Mesothelial cell of epicardium (in vitro differentiated cells): ENCODE measurements at regions not wholly inside any gene's neighbourhood (a gene's known extent, or its start where the extent isn't known, plus 50 kb on each side); places are given as distances from the start of the nearest gene placed in this dataset.

ENCODE experiments used
- DNase-seq, 2 experiments: peaks; one replicate each; pipeline ENCODE4 v3.0.0; 2021; ENCODE audit warnings: low spot score in 2 of 2; ENCODE audit not compliant: unreplicated experiment in 2 of 2
- H3K27ac Mint-ChIP-seq: 2 replicates; pipeline ENCODE4 v1.8.0; 2021; ENCODE audit warnings: mixed read lengths
- H3K27me3 Mint-ChIP-seq: 2 replicates; pipeline ENCODE4 v1.8.0; 2021; ENCODE audit warnings: low read depth, mixed read lengths
- H3K36me3 Mint-ChIP-seq: 2 replicates; pipeline ENCODE4 v1.8.0; 2021; ENCODE audit warnings: mixed read lengths
- H3K4me1 Mint-ChIP-seq: 2 replicates; pipeline ENCODE4 v1.8.0; 2021; ENCODE audit warnings: mixed read lengths
- H3K4me3 Mint-ChIP-seq: 2 replicates; pipeline ENCODE4 v1.8.0; 2021; ENCODE audit warnings: mild to moderate bottlenecking, moderate library complexity, mixed read lengths
- H3K9me3 Mint-ChIP-seq: 2 replicates; pipeline ENCODE4 v1.8.0; 2021; ENCODE audit warnings: mixed read lengths
- CTCF ChIP-seq: fragments of 200-600 bp; sonication (generic); IDR thresholded peaks from one replicate; pipeline ENCODE4 v1.5.0; 2021; ENCODE audit warnings: antibody characterized with exemption; ENCODE audit not compliant: unreplicated experiment

GRCh38 chr12:53857666-53858065 lies 81.0 kb upstream of the HOXC13 start:
- TF ChIP-seq CTCF, result no peak
- H3K4me1 Mint-ChIP-seq, result peaks cover 8% of the 10 kb centered on the region

GRCh38 chr12:53860426-53861345 lies 77.9 kb upstream of the HOXC13 start:
- H3K27ac Mint-ChIP-seq, result no peak overlapping the region
- DNase-seq, result no peak
- H3K4me3 Mint-ChIP-seq, result no peak overlapping the region
- no peaks in the 10 kb centered on the region for H3K4me1 Mint-ChIP-seq
- H3K9me3 Mint-ChIP-seq, result no peaks in the 10 kb centered on the region
- H3K27me3 Mint-ChIP-seq, result peaks cover 9% of the 10 kb centered on the region
- no peak for TF ChIP-seq CTCF
- no peaks in the 10 kb centered on the region for H3K36me3 Mint-ChIP-seq

More at GRCh38 chr12:53857666-53858065, 81.0 kb upstream of the HOXC13 start:
- H3K36me3 Mint-ChIP-seq, result no peaks in the 10 kb centered on the region
- no peak for DNase-seq
- no peaks in the 10 kb centered on the region for H3K9me3 Mint-ChIP-seq
- no peak overlapping the region for H3K27ac Mint-ChIP-seq
- H3K27me3 Mint-ChIP-seq, result peaks cover 14% of the 10 kb centered on the region
- no peak overlapping the region for H3K4me3 Mint-ChIP-seq

GRCh38 chr12:53862206-53862605 lies 76.4 kb upstream of the HOXC13 start:
- peaks cover 7% of the 10 kb centered on the region for H3K27me3 Mint-ChIP-seq
- no peak for DNase-seq
- no peaks in the 10 kb centered on the region for H3K4me1 Mint-ChIP-seq
- H3K36me3 Mint-ChIP-seq, result no peaks in the 10 kb centered on the region
- no peak overlapping the region for H3K4me3 Mint-ChIP-seq
- no peaks in the 10 kb centered on the region for H3K9me3 Mint-ChIP-seq
- H3K27ac Mint-ChIP-seq, result no peak overlapping the region
- no peak for TF ChIP-seq CTCF

GRCh38 chr12:53862831-53863230 lies 75.8 kb upstream of the HOXC13 start:
- Mint-ChIP-seq H3K4me1 (peaks cover 5% of the 10 kb centered on the region), H3K27ac (no peak overlapping the region), H3K9me3 (no peaks in the 10 kb centered on the region), H3K36me3 (no peaks in the 10 kb centered on the region), H3K4me3 (no peak overlapping the region), H3K27me3 (peaks cover 7% of the 10 kb centered on the region)
- DNase-seq, result no peak
- TF ChIP-seq CTCF, result no peak

- no peak overlapping the region for H3K4me3 Mint-ChIP-seq
- no peaks in the 10 kb centered on the region for H3K36me3 Mint-ChIP-seq
- H3K4me1 Mint-ChIP-seq, result peaks cover 25% of the 10 kb centered on the region
- no peaks in the 10 kb centered on the region for H3K9me3 Mint-ChIP-seq
- TF ChIP-seq CTCF, result no peak
- no peak overlapping the region for H3K27ac Mint-ChIP-seq
- peaks cover under 1% of the 10 kb centered on the region for H3K27me3 Mint-ChIP-seq
- DNase-seq, result no peak
Measured at GRCh38 chr12:53866727-53867126, 71.9 kb upstream of the HOXC13 start.
